HepG2 (cell line): ENCODE measurements at regions not wholly inside any gene's neighbourhood (a gene's known extent, or its start where the extent isn't known, plus 50 kb on each side); places are given as distances from the start of the nearest gene placed in this dataset.

Experiments
- ATAC-seq: fragments of 200-7000 bp; cut with Tn5 transposase; 3 replicates; pipeline ENCODE4 v1.9.1; 2020; ENCODE audit warnings: mild to moderate bottlenecking, moderate library complexity
- BruUV-seq: library from RNA; stranded (reverse); fragments of 400-500 nt; replicated peaks from 2 replicates; lab custom pipeline; 2021; lab: Mats Ljungman, UMichigan
- CTCF ChIA-PET: fragments of 300-600 bp; formaldehyde crosslinking; extraction: SDS; loops from one replicate; lab custom pipeline; 2021; ENCODE audit warnings: low total read pairs, inconsistent platforms, low intra/inter-chr PET ratio; lab: Yijun Ruan, JAX
- POLR2A ChIA-PET: fragments of 350-600 bp; sonication (Branson Sonifier 250); formaldehyde crosslinking; loops from one replicate; lab custom pipeline; 2020; ENCODE audit warnings: antibody characterized with exemption, inconsistent platforms; lab: Yijun Ruan, JAX
- DNase-seq: peaks from one replicate; pipeline ENCODE4 v3.0.0-alpha.2; 2015; ENCODE audit warnings: low spot score
- FAIRE-seq: peaks from 3 replicates; lab custom pipeline; 2011; peaks lifted over from hg19 to GRCh38; lab: Jason Lieb, UNC
- H2AFZ ChIP-seq: one replicate; pipeline ENCODE4 v1.6.1; 2011; ENCODE audit warnings: low read length, inconsistent platforms
- H3K27ac ChIP-seq: fragments of 300-600 bp; 3 replicates; pipeline ENCODE4 v1.8.0; 2011; ENCODE audit warnings: mixed run types, mild to moderate bottlenecking, mixed read lengths, low read length, inconsistent platforms; ENCODE audit not compliant: insufficient read depth; ENCODE audit errors: extremely low read length
- H3K27me3 ChIP-seq, 2 experiments: fragments of 200-600 bp in 1 of 2; 2 replicates in 1 of 2; 3 replicates in 1 of 2; pipeline versions ENCODE4 v1.6.0 to v1.8.0; 2011; ENCODE audit warnings: low read length in 2 of 2, mild to moderate bottlenecking in 2 of 2, moderate library complexity in 2 of 2, inconsistent platforms in 1 of 2; ENCODE audit not compliant: insufficient read depth in 2 of 2, control insufficient read depth in 1 of 2
- H3K36me3 ChIP-seq, 2 experiments: fragments of 200-600 bp in 1 of 2; replicated peaks in 1 of 2; 2 replicates in 1 of 2; 3 replicates in 1 of 2; pipeline versions ENCODE4 v1.5.1 to v1.8.0; 2011; ENCODE audit warnings: low read length in 2 of 2, inconsistent platforms in 1 of 2; ENCODE audit not compliant: insufficient read depth in 2 of 2, control insufficient read depth in 1 of 2
- H3K4me1 ChIP-seq: 2 replicates; pipeline ENCODE4 v1.5.1; 2012; ENCODE audit warnings: low read length, inconsistent platforms; ENCODE audit not compliant: insufficient read depth
- H3K4me2 ChIP-seq: 2 replicates; pipeline ENCODE4 v1.6.0; 2011; ENCODE audit warnings: low read depth, low read length, inconsistent platforms
- H3K4me3 ChIP-seq, 3 experiments: fragments of 200-600 bp in 1 of 3; sonication (generic), shearing (Covaris generic) in 1 of 3; replicated peaks in 1 of 3; 2 replicates each; pipeline ENCODE4 v1.5.1; 2011 to 2016; ENCODE audit warnings: low read length in 3 of 3, inconsistent platforms in 2 of 3, low read depth in 2 of 3, mild to moderate bottlenecking in 2 of 3, control low read depth in 1 of 3, mixed read lengths in 1 of 3; ENCODE audit not compliant: insufficient read depth in 1 of 3
- H3K79me2 ChIP-seq: one replicate; pipeline ENCODE4 v1.6.1; 2011; ENCODE audit warnings: low read length, inconsistent platforms; ENCODE audit not compliant: insufficient read depth
- H3K9ac ChIP-seq: 2 replicates; pipeline ENCODE4 v1.6.0; 2011; ENCODE audit warnings: mild to moderate bottlenecking, low read depth, low read length, inconsistent platforms; ENCODE audit not compliant: insufficient read depth
- H3K9me3 ChIP-seq: 2 replicates; pipeline ENCODE4 v1.5.1; 2012; ENCODE audit warnings: mild to moderate bottlenecking, low read length
- H4K20me1 ChIP-seq: 2 replicates; pipeline ENCODE4 v1.6.0; 2011; ENCODE audit warnings: inconsistent platforms, mild to moderate bottlenecking, low read length, moderate library complexity; ENCODE audit not compliant: insufficient read depth
- ARID2 ChIP-seq: sonication (generic); formaldehyde crosslinking; IDR thresholded peaks from 2 replicates; pipeline ENCODE4 v1.8.1; 2022; ENCODE audit warnings: mild to moderate bottlenecking, missing genetic modification reagents, borderline replicate concordance
- ATRX ChIP-seq: sonication (generic); formaldehyde crosslinking; IDR thresholded peaks from 2 replicates; pipeline ENCODE4 v1.4.0; 2020; ENCODE audit warnings: missing genetic modification reagents, borderline replicate concordance
- IKZF4 ChIP-seq: sonication (generic); formaldehyde crosslinking; IDR thresholded peaks from 2 replicates; pipeline ENCODE4 v1.5.1; 2020; ENCODE audit warnings: borderline replicate concordance, mild to moderate bottlenecking, low read depth, missing genetic modification reagents; ENCODE audit errors: not compliant biosample characterization
- JARID2 ChIP-seq: sonication (generic); formaldehyde crosslinking; IDR thresholded peaks from 2 replicates; pipeline ENCODE4 v1.8.1; 2023; ENCODE audit warnings: missing genetic modification reagents, inconsistent platforms; ENCODE audit not compliant: insufficient replicate concordance
- SP5 ChIP-seq: IDR thresholded peaks from 2 replicates; pipeline ENCODE4 v1.6.1; 2016; ENCODE audit warnings: low read depth, borderline replicate concordance
- SRSF1 ChIP-seq: fragments of 200-400 bp; formaldehyde crosslinking; optimal IDR thresholded peaks from 2 replicates; pipeline ENCODE3; 2017; ENCODE audit warnings: mild to moderate bottlenecking, low read depth, low read length, moderate library complexity
- SRSF9 ChIP-seq: fragments of 200-400 bp; formaldehyde crosslinking; IDR thresholded peaks from 2 replicates; pipeline ENCODE4 v1.6.1; 2018; ENCODE audit warnings: borderline replicate concordance, mild to moderate bottlenecking, low read depth, low read length; ENCODE audit not compliant: insufficient read depth, poor library complexity, severe bottlenecking
- THAP8 ChIP-seq: sonication (generic); formaldehyde crosslinking; IDR thresholded peaks from 2 replicates; pipeline ENCODE4 v1.5.1; 2020; ENCODE audit warnings: missing genetic modification reagents, mild to moderate bottlenecking, borderline replicate concordance
- ZC3H4 ChIP-seq: sonication (generic); formaldehyde crosslinking; IDR thresholded peaks from 2 replicates; pipeline ENCODE4 v1.4.0; 2020; ENCODE audit warnings: missing genetic modification reagents, borderline replicate concordance
- ZFY ChIP-seq: sonication (generic); formaldehyde crosslinking; IDR thresholded peaks from 2 replicates; pipeline ENCODE4 v1.4.0; 2020; ENCODE audit warnings: missing genetic modification reagents
- ZNF251 ChIP-seq: sonication (generic); formaldehyde crosslinking; IDR thresholded peaks from 2 replicates; pipeline ENCODE4 v1.9.0; 2021; ENCODE audit warnings: mild to moderate bottlenecking, missing genetic modification reagents
- ZNF639 ChIP-seq: conservative IDR thresholded peaks from 2 replicates; pipeline ENCODE4 v1.6.1; 2018; ENCODE audit warnings: missing genetic modification reagents
- WGBS: methylation state at CpG from one replicate; pipeline ENCODE4 v1.1.6; 2017; ENCODE audit warnings: low lambda C conversion rate; 5-methylcytosine and 5-hydroxymethylcytosine counted together
- in situ Hi-C: cut with HindIII; loops from 2 replicates; pipeline ENCODE4 v1.10.0; 2017; ENCODE audit warnings: low pct_unique_long_range_greater_than_20kb; ENCODE audit not compliant: extremely low pct_ligation_motif_present
- intact Hi-C: fragments of 100-400 bp; cut with micrococcal nuclease; formaldehyde crosslinking; loops from one replicate; pipeline ENCODE4 v1.10.0; 2022; ENCODE audit not compliant: unreplicated experiment

GRCh38 chr21:20026543-20026942, 971.7 kb upstream of the NCAM2 start:
- Histone ChIP-seq H3K9me3 (peaks cover 72% of the 10 kb centered on the region), H3K27me3 (no peaks in the 10 kb centered on the region), H4K20me1 (no peaks in the 10 kb centered on the region)
- ATAC-seq = no peak
- TF ChIP-seq SP5 (CRISPR knock-in tag) (no peak), ARID2 (no peak), ZNF639 (no peak), ZFY (no peak), SRSF1 (no peak), SRSF9 (no peak), ZC3H4 (no peak), JARID2 (no peak), IKZF4 (CRISPR knock-in tag) (no peak), ATRX (CRISPR knock-in tag) (no peak), THAP8 (CRISPR knock-in tag) (no peak), ZNF251 (CRISPR knock-in tag) (no peak)
- TF ChIP-seq, all 625 proteins: peak for 0
- intact Hi-C loops (no loop called here), in situ Hi-C loops (no loop called here)
- no peaks in the 10 kb centered on the region for H3K79me2 ChIP-seq
- CTCF ChIA-PET = no interaction called here
- H3K9ac ChIP-seq = no peak overlapping the region
- H3K4me3 ChIP-seq = no peak overlapping the region
- POLR2A ChIA-PET = no interaction called here
- 94% methylated on average over 2 of the region's 2 CpGs for WGBS
- no peak overlapping the region for H2AFZ ChIP-seq
- H3K36me3 ChIP-seq = no peaks in the 10 kb centered on the region
- BruUV-seq = no TSS peak
- H3K27ac ChIP-seq = no peak overlapping the region
- no peak for DNase-seq
- FAIRE-seq = no peak
- H3K4me1 ChIP-seq = no peaks in the 10 kb centered on the region
- H3K4me2 ChIP-seq = no peak overlapping the region
